IMR-90 (cell line): ENCODE measurements at regions not wholly inside any gene's neighbourhood (a gene's known extent, or its start where the extent isn't known, plus 50 kb on each side); places are given as distances from the start of the nearest gene placed in this dataset.
"Not testable (repeated sequence)": the region's sequence is repeated elsewhere in the genome, so short reads cannot be mapped to it uniquely, and the experiment has no call there.

ENCODE experiments used
- ATAC-seq: fragments of 200-7000 bp; cut with Tn5 transposase; 2 replicates; pipeline ENCODE4 v1.9.1; 2020; ENCODE audit warnings: low read depth, mild to moderate bottlenecking, moderate library complexity
- BruUV-seq: library from RNA; stranded (reverse); fragments of 400-500 nt; replicated peaks from 2 replicates; lab custom pipeline; 2021; lab: Mats Ljungman, UMichigan
- CTCF ChIA-PET: fragments of 300-600 bp; formaldehyde crosslinking; extraction: SDS; loops from one replicate; lab custom pipeline; 2021; ENCODE audit warnings: antibody characterized with exemption; lab: Yijun Ruan, JAX
- POLR2A ChIA-PET: fragments of 300-600 bp; sonication (Branson Sonifier 250); formaldehyde crosslinking; loops from one replicate; lab custom pipeline; 2022; ENCODE audit warnings: antibody characterized with exemption; ENCODE audit not compliant: unreplicated experiment; lab: Charles Lee
- DNase-seq: peaks from one replicate; pipeline ENCODE4 v3.0.0; 2013
- H2AFZ ChIP-seq: replicated peaks from 2 replicates; pipeline ENCODE3; 2013; ENCODE audit warnings: low read length, mild to moderate bottlenecking; ENCODE audit not compliant: poor library complexity
- H2AK5ac ChIP-seq: 2 replicates; pipeline ENCODE4 v1.6.1; 2013; ENCODE audit warnings: low read depth, low read length, inconsistent platforms
- H2AK9ac ChIP-seq: replicated peaks from 2 replicates; pipeline ENCODE3; 2013; ENCODE audit warnings: mild to moderate bottlenecking, low read depth, low read length, moderate library complexity; ENCODE audit not compliant: poor library complexity
- H2BK120ac ChIP-seq: 2 replicates; pipeline ENCODE4 v1.6.1; 2013; ENCODE audit warnings: low read depth, low read length, inconsistent platforms
- H2BK15ac ChIP-seq: 3 replicates; pipeline ENCODE4 v1.6.1; 2013; ENCODE audit warnings: low read depth, low read length, inconsistent platforms
- H2BK20ac ChIP-seq: 2 replicates; pipeline ENCODE4 v1.6.1; 2013; ENCODE audit warnings: low read depth, mild to moderate bottlenecking, inconsistent platforms, low read length, moderate library complexity
- H2BK5ac ChIP-seq: 2 replicates; pipeline ENCODE4 v1.6.1; 2013; ENCODE audit warnings: mild to moderate bottlenecking, low read depth, low read length, inconsistent platforms; ENCODE audit not compliant: poor library complexity, severe bottlenecking
- H3K14ac ChIP-seq: replicated peaks from 2 replicates; pipeline ENCODE4 v1.6.1; 2013; ENCODE audit warnings: low read depth, low read length, inconsistent platforms
- H3K18ac ChIP-seq: 2 replicates; pipeline ENCODE4 v1.6.1; 2013; ENCODE audit warnings: low read depth, low read length, control low read depth
- H3K23ac ChIP-seq: 2 replicates; pipeline ENCODE4 v1.6.1; 2013; ENCODE audit warnings: low read depth, low read length, inconsistent platforms
- H3K27ac ChIP-seq: 2 replicates; pipeline ENCODE4 v1.5.1; 2013; ENCODE audit warnings: mild to moderate bottlenecking, control low read depth, low read length; ENCODE audit not compliant: insufficient read depth
- H3K27me3 ChIP-seq: 2 replicates; pipeline ENCODE4 v1.6.1; 2013; ENCODE audit warnings: low read length; ENCODE audit not compliant: control insufficient read depth, insufficient read depth
- H3K36me3 ChIP-seq: 2 replicates; pipeline ENCODE4 v1.6.1; 2013; ENCODE audit warnings: low read length, mixed read lengths; ENCODE audit not compliant: control insufficient read depth, insufficient read depth
- H3K4ac ChIP-seq: 2 replicates; pipeline ENCODE4 v1.6.1; 2013; ENCODE audit warnings: low read depth, low read length, inconsistent platforms
- H3K4me1 ChIP-seq: 2 replicates; pipeline ENCODE4 v1.6.1; 2013; ENCODE audit warnings: low read length, mixed read lengths; ENCODE audit not compliant: control insufficient read depth, insufficient read depth
- H3K4me2 ChIP-seq: 2 replicates; pipeline ENCODE4 v1.6.1; 2013; ENCODE audit warnings: low read depth, mild to moderate bottlenecking, control low read depth, low read length, moderate library complexity
- H3K4me3 ChIP-seq: 2 replicates; pipeline ENCODE4 v1.5.1; 2013; ENCODE audit warnings: low read depth, mild to moderate bottlenecking, control low read depth, low read length, moderate library complexity; ENCODE audit not compliant: insufficient read depth
- H3K56ac ChIP-seq: 2 replicates; pipeline ENCODE4 v1.6.1; 2013; ENCODE audit warnings: low read length, inconsistent platforms; ENCODE audit not compliant: insufficient read depth; ENCODE audit errors: extremely low read depth
- H3K79me1 ChIP-seq, 2 experiments: 2 replicates each; pipeline ENCODE4 v1.6.1; 2013; ENCODE audit warnings: low read length in 2 of 2, inconsistent platforms in 1 of 2, low read depth in 1 of 2
- H3K9ac ChIP-seq: 2 replicates; pipeline ENCODE4 v1.6.1; 2013; ENCODE audit warnings: low read depth, low read length, control low read depth
- H3K9me1 ChIP-seq: 2 replicates; pipeline ENCODE4 v1.6.1; 2013; ENCODE audit warnings: low read length, inconsistent platforms; ENCODE audit not compliant: insufficient read depth
- H3K9me3 ChIP-seq: 2 replicates; pipeline ENCODE4 v1.6.1; 2013; ENCODE audit warnings: low read length; ENCODE audit not compliant: control insufficient read depth, insufficient read depth
- H4K20me1 ChIP-seq: 2 replicates; pipeline ENCODE4 v1.6.1; 2013; ENCODE audit warnings: low read length, inconsistent platforms; ENCODE audit not compliant: insufficient read depth
- H4K5ac ChIP-seq: 2 replicates; pipeline ENCODE4 v1.6.1; 2013; ENCODE audit warnings: mild to moderate bottlenecking, low read depth, low read length, control low read depth
- H4K8ac ChIP-seq, 2 experiments: 2 replicates each; pipeline ENCODE4 v1.6.1; 2013; ENCODE audit warnings: low read depth in 2 of 2, low read length in 2 of 2, control low read depth in 1 of 2, inconsistent platforms in 1 of 2
- H4K91ac ChIP-seq: 2 replicates; pipeline ENCODE4 v1.6.1; 2013; ENCODE audit warnings: low read depth, low read length, inconsistent platforms; ENCODE audit not compliant: insufficient read depth
- WGBS, 2 experiments: methylation state at CpG; one replicate each; pipeline versions ENCODE4 v1.1.5 to v1.1.7; 2013; ENCODE audit warnings: missing lambda C conversion rate in 2 of 2; ENCODE audit not compliant: insufficient read length in 1 of 2; ENCODE audit errors: extremely low coverage in 2 of 2; 5-methylcytosine and 5-hydroxymethylcytosine counted together
- dilution Hi-C: fragments of 300-500 bp; cut with HindIII; formaldehyde crosslinking; loops from one replicate; pipeline ENCODE4 v1.14.3; 2018; ENCODE audit warnings: low sequenced_read_pairs; ENCODE audit not compliant: unreplicated experiment
- in situ Hi-C: fragments of 300-500 bp; cut with MboI; formaldehyde crosslinking; loops from 3 replicates; pipeline ENCODE4 v1.14.3; 2019; ENCODE audit warnings: low sequenced_read_pairs, inconsistent platforms, mixed read lengths
- intact Hi-C: fragments of 100-400 bp; cut with micrococcal nuclease; formaldehyde crosslinking; loops from 2 replicates; pipeline ENCODE4 v1.10.0; 2022

DNA sequence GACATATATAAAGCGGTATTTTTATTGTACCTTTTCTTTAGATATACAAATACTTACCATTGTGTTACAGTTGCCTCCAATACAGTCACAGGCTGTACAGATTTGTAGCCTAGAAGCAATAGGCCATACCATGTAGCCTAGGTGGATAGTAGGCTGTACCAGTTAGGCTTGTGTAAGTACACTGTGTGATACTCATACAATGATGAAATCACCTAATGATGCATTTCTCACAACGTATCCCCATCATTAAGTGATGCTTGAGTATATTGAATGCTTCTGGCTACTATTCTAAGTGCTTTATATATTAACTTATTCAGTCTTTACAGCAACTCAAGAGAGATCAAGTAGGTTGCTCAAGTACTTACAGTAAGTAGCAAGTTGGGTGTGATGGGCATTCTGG is 71.6 kb upstream of the AGTPBP1 start:
- no CpG with 5 or more reads among the region's 2 CpGs for WGBS, 2 experiments
- H4K5ac ChIP-seq, H3K4me1 ChIP-seq, H2BK120ac ChIP-seq, H3K9ac ChIP-seq, H3K27me3 ChIP-seq, DNase-seq, H3K9me1 ChIP-seq, H2AK5ac ChIP-seq, intact Hi-C loops, H2AK9ac ChIP-seq, CTCF ChIA-PET, H3K4me3 ChIP-seq, H3K14ac ChIP-seq, H4K91ac ChIP-seq, H3K27ac ChIP-seq, H3K18ac ChIP-seq, H3K4me2 ChIP-seq, H2BK5ac ChIP-seq, H4K8ac ChIP-seq, H3K36me3 ChIP-seq, H2BK20ac ChIP-seq, dilution Hi-C loops, H3K79me1 ChIP-seq, H2AFZ ChIP-seq, BruUV-seq, in situ Hi-C loops, H3K9me3 ChIP-seq, ATAC-seq, H3K4ac ChIP-seq, H4K20me1 ChIP-seq, POLR2A ChIA-PET, H2BK15ac ChIP-seq, H3K23ac ChIP-seq, H3K56ac ChIP-seq: not testable (repeated sequence)

DNA sequence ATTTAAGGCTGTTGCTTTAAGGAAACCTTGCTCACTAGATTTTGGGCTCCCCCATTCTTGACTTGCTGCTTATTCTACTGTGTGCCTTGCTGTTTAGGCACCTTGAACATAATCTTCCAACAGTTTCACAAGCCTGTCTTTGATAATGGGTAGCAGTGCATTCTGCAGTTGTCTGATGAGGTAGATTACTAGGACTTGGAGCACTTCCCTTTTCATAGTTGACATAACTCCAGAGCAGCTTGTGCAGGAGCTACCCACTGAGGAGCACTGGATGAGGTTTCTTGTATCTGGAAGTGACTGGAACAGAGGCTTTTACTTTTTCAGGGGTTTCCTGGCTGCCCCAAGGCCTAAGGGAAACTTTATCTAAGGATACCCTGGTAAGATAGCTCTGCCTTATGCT is 73.0 kb upstream of the AGTPBP1 start:
- H3K4me3 ChIP-seq, H3K18ac ChIP-seq, H3K9me3 ChIP-seq, in situ Hi-C loops, H3K9ac ChIP-seq, H2AK9ac ChIP-seq, H2BK15ac ChIP-seq, dilution Hi-C loops, H3K9me1 ChIP-seq, H4K8ac ChIP-seq, H3K4ac ChIP-seq, H3K79me1 ChIP-seq, H3K4me2 ChIP-seq, H2BK20ac ChIP-seq, H4K5ac ChIP-seq, H2AFZ ChIP-seq, DNase-seq, H4K20me1 ChIP-seq, H3K23ac ChIP-seq, ATAC-seq, CTCF ChIA-PET, H3K14ac ChIP-seq, H3K27me3 ChIP-seq, H2BK5ac ChIP-seq, H3K27ac ChIP-seq, H2AK5ac ChIP-seq, BruUV-seq, H3K56ac ChIP-seq, H4K91ac ChIP-seq, H3K4me1 ChIP-seq, H3K36me3 ChIP-seq, POLR2A ChIA-PET, H2BK120ac ChIP-seq: not testable (repeated sequence)
- intact Hi-C loops, result loop anchor here (5.0 kb wide), 1 partner anchor 88 kb away; no protein-coding TSS in a partner anchor
